Uterus (tissue), 3 donors: ENCODE measurements at regions not wholly inside any gene's neighbourhood (a gene's known extent, or its start where the extent isn't known, plus 50 kb on each side); places are given as distances from the start of the nearest gene placed in this dataset.
"Not testable (repeated sequence)": the region's sequence is repeated elsewhere in the genome, so short reads cannot be mapped to it uniquely, and the experiment has no call there.

Experiments
- DNase-seq, 2 donors: peaks; one replicate each; pipeline ENCODE4 v3.0.0-alpha.2; 2019 to 2020
- H3K27ac ChIP-seq, 2 donors: fragments of 200-600 bp; sonication (generic); 1 replicate in 1 of 2; 2 replicates in 1 of 2; pipeline ENCODE4 v1.5.1; 2016 to 2018
- H3K27me3 ChIP-seq, 2 donors: fragments of 200-600 bp; sonication (generic); one replicate each; pipeline ENCODE4 v1.5.1; 2018 to 2019; ENCODE audit warnings: control low read depth in 1 of 2
- H3K36me3 ChIP-seq, 2 donors: fragments of 200-600 bp; sonication (generic); one replicate each; pipeline ENCODE4 v1.5.1; 2019; ENCODE audit warnings: control low read depth in 1 of 2
- H3K4me1 ChIP-seq, 2 donors: fragments of 200-600 bp; sonication (generic); one replicate each; pipeline ENCODE4 v1.5.1; 2018 to 2019; ENCODE audit warnings: control low read depth in 1 of 2
- H3K4me3 ChIP-seq, 2 donors: fragments of 200-600 bp; sonication (generic); 1 replicate in 1 of 2; 2 replicates in 1 of 2; pipeline ENCODE4 v1.5.1; 2018 to 2019; ENCODE audit warnings: mild to moderate bottlenecking in 1 of 2
- H3K9me3 ChIP-seq, 2 donors: fragments of 200-600 bp; sonication (generic); one replicate each; pipeline ENCODE4 v1.5.1; 2019; ENCODE audit warnings: control low read depth in 1 of 2
- POLR2A ChIP-seq, 2 donors: fragments of 450-650 bp; IDR thresholded peaks; one replicate each; pipeline ENCODE4 v1.6.1; 2016; ENCODE audit warnings: antibody characterized with exemption in 2 of 2, mild to moderate bottlenecking in 1 of 2, moderate library complexity in 1 of 2
- intact Hi-C: fragments of 100-400 bp; cut with DNase I; formaldehyde crosslinking; loops from one replicate; pipeline ENCODE4 v1.15.1; 2023; ENCODE audit warnings: low total_unique reads
- TF ChIP-seq, protein P1 (sequence below), 4 experiments: fragments of 200-600 bp in 2 of 4; fragments of 450-650 bp in 2 of 4; sonication (generic) in 2 of 4; IDR thresholded peaks; one replicate each; pipeline ENCODE4 v1.5.1; 2016 to 2019; ENCODE audit warnings: antibody characterized with exemption in 4 of 4, mild to moderate bottlenecking in 2 of 4, moderate library complexity in 1 of 4
- donor health status: DM: yes; HTN: yes; CAD: no.

DNA sequence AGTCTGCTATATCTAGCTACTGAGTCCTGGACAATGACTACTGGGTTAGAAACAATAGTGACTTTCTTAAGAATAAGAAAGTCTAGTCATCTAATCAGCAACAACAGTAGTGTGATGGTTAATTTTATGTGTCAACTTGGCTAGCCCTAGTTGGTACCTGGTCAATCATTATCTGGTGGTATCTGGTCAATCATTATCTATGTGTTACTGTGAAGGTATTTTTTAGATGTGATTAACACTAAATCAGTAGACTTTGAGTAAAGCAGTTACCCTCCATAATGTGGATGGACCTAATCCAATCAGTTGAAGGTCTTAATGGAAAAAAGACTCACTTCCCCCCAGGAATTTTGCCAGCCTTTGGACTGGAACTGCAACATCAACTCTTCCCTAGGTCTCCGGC lies 312.6 kb downstream of the SIPA1L2 start:
- intact Hi-C loops = no loop called here
- no peaks in the 10 kb centered on the region for H3K36me3 ChIP-seq
- DNase-seq = no peak
- H3K27ac ChIP-seq = no peak overlapping the region
- H3K27me3 ChIP-seq = no peaks in the 10 kb centered on the region
- TF ChIP-seq, protein P1, sequence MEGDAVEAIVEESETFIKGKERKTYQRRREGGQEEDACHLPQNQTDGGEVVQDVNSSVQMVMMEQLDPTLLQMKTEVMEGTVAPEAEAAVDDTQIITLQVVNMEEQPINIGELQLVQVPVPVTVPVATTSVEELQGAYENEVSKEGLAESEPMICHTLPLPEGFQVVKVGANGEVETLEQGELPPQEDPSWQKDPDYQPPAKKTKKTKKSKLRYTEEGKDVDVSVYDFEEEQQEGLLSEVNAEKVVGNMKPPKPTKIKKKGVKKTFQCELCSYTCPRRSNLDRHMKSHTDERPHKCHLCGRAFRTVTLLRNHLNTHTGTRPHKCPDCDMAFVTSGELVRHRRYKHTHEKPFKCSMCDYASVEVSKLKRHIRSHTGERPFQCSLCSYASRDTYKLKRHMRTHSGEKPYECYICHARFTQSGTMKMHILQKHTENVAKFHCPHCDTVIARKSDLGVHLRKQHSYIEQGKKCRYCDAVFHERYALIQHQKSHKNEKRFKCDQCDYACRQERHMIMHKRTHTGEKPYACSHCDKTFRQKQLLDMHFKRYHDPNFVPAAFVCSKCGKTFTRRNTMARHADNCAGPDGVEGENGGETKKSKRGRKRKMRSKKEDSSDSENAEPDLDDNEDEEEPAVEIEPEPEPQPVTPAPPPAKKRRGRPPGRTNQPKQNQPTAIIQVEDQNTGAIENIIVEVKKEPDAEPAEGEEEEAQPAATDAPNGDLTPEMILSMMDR (IDR thresholded peaks at IDR 0.05) = no peak
- no peak for TF ChIP-seq POLR2A (IDR thresholded peaks at IDR 0.05)
- H3K9me3 ChIP-seq = no peaks in the 10 kb centered on the region
- H3K4me3 ChIP-seq = no peak overlapping the region
- H3K4me1 ChIP-seq = no peaks in the 10 kb centered on the region

DNA sequence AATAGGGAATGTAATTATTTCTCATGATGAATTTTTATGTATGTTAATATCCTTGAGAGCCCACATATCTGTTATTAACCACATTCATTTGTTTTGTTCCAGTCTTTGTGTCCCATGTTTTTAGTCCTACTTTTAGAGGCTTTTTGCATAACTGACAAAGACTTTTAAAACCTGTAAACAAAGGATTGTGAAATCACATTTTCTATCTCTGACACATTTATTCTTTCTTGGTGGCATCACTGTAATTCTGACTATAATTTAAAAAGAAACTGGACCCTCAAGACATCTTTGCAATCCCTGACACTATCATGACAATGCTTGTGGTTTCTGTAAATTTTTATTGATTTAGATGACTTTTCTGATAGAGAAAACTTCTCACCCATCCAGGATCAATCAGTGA lies 313.1 kb downstream of the SIPA1L2 start:
- intact Hi-C loops = no loop called here
- no peak for DNase-seq
- Histone ChIP-seq H3K36me3 (no peaks in the 10 kb centered on the region), H3K27me3 (no peaks in the 10 kb centered on the region), H3K4me1 (no peaks in the 10 kb centered on the region), H3K4me3 (no peak overlapping the region), H3K9me3 (no peaks in the 10 kb centered on the region), H3K27ac (no peak overlapping the region)
- TF ChIP-seq, protein P1 (IDR thresholded peaks at IDR 0.05) = no peak
- no peak for TF ChIP-seq POLR2A (IDR thresholded peaks at IDR 0.05)

DNA sequence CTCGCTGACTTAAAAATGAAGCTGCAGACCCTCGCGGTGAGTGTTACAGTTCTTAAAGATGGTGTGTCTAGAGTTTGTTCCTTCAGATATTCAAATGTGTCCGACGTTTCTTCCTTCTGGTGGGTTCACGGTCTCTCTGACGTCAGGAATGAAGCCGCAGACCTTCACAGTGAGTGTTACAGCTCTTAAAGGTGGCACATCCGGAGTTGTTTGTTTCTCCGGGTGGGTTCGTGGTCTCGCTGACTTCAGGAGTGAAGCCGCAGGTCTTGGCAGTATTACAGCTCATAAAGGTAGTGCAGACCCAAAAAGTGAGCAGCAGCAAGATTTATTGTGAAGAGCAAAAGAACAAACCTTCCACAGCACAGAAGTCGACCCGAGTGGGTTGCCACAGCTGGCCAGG lies 316.1 kb downstream of the SIPA1L2 start:
- DNase-seq, H3K27me3 ChIP-seq, H3K4me1 ChIP-seq, H3K27ac ChIP-seq, H3K4me3 ChIP-seq, H3K9me3 ChIP-seq, H3K36me3 ChIP-seq, intact Hi-C loops: not testable (repeated sequence)

DNA sequence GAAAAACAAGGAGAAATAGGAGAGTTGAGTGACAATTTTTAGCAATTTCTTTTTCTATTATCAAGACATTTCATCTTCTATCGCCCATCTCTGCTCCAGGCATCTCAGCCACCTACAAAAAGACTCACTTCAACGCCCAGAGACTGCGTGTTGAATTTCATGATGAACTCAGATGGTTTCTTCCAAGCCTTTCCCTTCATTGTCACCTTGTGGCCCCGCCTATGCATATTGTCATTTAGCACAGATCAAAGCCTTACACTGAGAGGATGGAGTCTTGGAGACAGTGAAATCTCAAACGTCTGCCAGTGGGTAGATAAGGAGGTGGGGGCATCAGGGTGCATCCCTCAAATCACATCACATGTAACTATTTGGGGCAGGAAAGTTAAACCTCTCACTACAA lies 319.4 kb downstream of the SIPA1L2 start:
- intact Hi-C loops = no loop called here
- Histone ChIP-seq H3K4me3 (no peak overlapping the region), H3K9me3 (no peaks in the 10 kb centered on the region), H3K36me3 (no peaks in the 10 kb centered on the region), H3K4me1 (peaks cover 0 to 7% of the 10 kb centered on the region in 2 donors), H3K27me3 (no peaks in the 10 kb centered on the region), H3K27ac (no peak overlapping the region)
- no peak for TF ChIP-seq POLR2A (IDR thresholded peaks at IDR 0.05)
- TF ChIP-seq, protein P1 (IDR thresholded peaks at IDR 0.05) = no peak
- no peak for DNase-seq

DNA sequence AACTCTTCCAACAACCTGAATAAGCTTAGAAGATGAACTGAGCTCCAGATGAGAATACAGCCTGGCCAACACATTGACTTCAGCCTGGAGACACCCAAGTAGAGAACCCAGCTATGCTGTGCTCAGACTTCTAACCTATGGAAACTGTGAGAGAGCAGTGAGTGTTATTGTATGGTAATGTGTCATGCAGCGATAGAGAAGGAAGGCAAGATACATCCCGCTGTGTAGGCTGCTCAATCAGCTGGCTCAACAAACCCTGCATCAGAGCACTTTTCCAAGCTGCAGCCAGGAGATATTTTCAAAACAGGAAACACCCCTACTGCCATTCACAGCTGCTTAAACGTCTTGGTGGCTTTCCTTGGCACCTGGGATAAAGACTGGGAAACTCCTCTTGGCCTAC lies 321.3 kb downstream of the SIPA1L2 start:
- Histone ChIP-seq H3K27ac (no peak overlapping the region), H3K4me1 (peaks cover 0 to 7% of the 10 kb centered on the region in 2 donors), H3K4me3 (no peak overlapping the region), H3K36me3 (no peaks in the 10 kb centered on the region), H3K27me3 (no peaks in the 10 kb centered on the region), H3K9me3 (no peaks in the 10 kb centered on the region)
- intact Hi-C loops = no loop called here
- DNase-seq = no peak
- TF ChIP-seq POLR2A (IDR thresholded peaks at IDR 0.05) = no peak
- TF ChIP-seq, protein P1 (IDR thresholded peaks at IDR 0.05) = no peak

DNA sequence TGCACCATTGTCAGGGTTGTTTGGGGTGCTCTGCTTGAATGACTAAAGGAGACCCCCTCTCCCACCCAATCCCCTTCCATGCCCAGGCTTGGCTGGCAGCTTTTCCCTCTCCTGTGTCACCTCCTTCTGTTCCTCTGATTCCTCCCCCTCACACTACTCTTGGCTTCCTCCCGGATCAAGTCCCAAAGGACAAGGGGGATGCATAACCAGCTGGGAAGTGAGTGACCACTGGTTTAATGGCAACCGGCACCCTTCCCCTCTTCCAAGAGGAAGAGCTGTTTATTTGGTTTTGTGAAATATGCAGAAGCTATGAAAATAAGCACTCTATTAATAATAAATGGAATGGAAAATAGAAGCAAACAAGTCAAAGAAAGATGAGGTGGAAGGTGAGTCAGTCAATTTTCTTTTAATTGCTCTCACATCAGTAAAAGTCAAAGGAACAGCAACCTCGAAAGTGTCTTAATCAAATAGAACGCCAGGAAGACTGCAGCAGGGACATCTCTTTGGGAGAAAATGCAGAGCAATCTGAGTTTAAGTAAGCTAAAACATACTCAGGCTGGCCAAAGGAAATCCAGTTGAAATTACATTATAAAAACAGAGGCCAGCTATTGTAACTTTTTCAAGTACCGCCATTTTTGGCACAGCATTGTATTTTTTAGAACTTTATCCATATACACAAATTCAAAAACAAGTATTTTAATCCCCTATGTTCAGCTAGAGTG lies 322.5 kb downstream of the SIPA1L2 start:
- TF ChIP-seq, protein P1 (IDR thresholded peaks at IDR 0.05) = no peak
- no peak for TF ChIP-seq POLR2A (IDR thresholded peaks at IDR 0.05)
- no peak for DNase-seq
- no peaks in the 10 kb centered on the region for H3K36me3 ChIP-seq
- no peak overlapping the region for H3K27ac ChIP-seq
- intact Hi-C loops = no loop called here
- no peaks in the 10 kb centered on the region for H3K27me3 ChIP-seq
- H3K4me3 ChIP-seq = no peak overlapping the region
- H3K4me1 ChIP-seq = peaks cover 0 to 7% of the 10 kb centered on the region in 2 donors
- no peaks in the 10 kb centered on the region for H3K9me3 ChIP-seq
